Small intestine (tissue), 7 donors: ENCODE measurements at regions not wholly inside any gene's neighbourhood (a gene's known extent, or its start where the extent isn't known, plus 50 kb on each side); places are given as distances from the start of the nearest gene placed in this dataset.
"Not testable (repeated sequence)": the region's sequence is repeated elsewhere in the genome, so short reads cannot be mapped to it uniquely, and the experiment has no call there.

ENCODE experiments used
- DNase-seq, 2 donors: peaks; one replicate each; pipeline versions ENCODE4 v3.0.0 to v3.0.0-alpha.2; 2013
- FAIRE-seq: peaks from 2 replicates; lab custom pipeline; 2012; peaks lifted over from hg19 to GRCh38; lab: Jason Lieb, UNC
- H3K27ac ChIP-seq, 3 donors: one replicate each; pipeline ENCODE4 v1.5.1; 2013; ENCODE audit warnings: low read length in 2 of 3, mild to moderate bottlenecking in 2 of 3, control low read depth in 1 of 3, inconsistent platforms in 1 of 3, low read depth in 1 of 3, moderate library complexity in 1 of 3
- H3K27me3 ChIP-seq, 3 donors: one replicate each; pipeline ENCODE4 v1.6.1; 2013; ENCODE audit warnings: low read length in 3 of 3, inconsistent platforms in 1 of 3; ENCODE audit not compliant: control insufficient read depth in 3 of 3, insufficient read depth in 3 of 3
- H3K36me3 ChIP-seq, 3 donors: one replicate each; pipeline ENCODE4 v1.6.1; 2013; ENCODE audit warnings: low read length in 3 of 3, inconsistent platforms in 1 of 3, low read depth in 1 of 3, mild to moderate bottlenecking in 1 of 3, moderate library complexity in 1 of 3; ENCODE audit not compliant: control insufficient read depth in 3 of 3, insufficient read depth in 2 of 3
- H3K4me1 ChIP-seq, 3 donors: one replicate each; pipeline ENCODE4 v1.6.1; 2013; ENCODE audit warnings: low read length in 2 of 3, inconsistent platforms in 1 of 3, low read depth in 1 of 3, mild to moderate bottlenecking in 1 of 3, moderate library complexity in 1 of 3; ENCODE audit not compliant: control insufficient read depth in 3 of 3, insufficient read depth in 2 of 3
- H3K4me3 ChIP-seq, 3 donors: one replicate each; pipeline ENCODE4 v1.5.1; 2013; ENCODE audit warnings: low read length in 3 of 3, control low read depth in 1 of 3, inconsistent platforms in 1 of 3, low read depth in 1 of 3, mild to moderate bottlenecking in 1 of 3, moderate library complexity in 1 of 3
- H3K9me3 ChIP-seq, 2 donors: one replicate each; pipeline ENCODE4 v1.6.1; 2013; ENCODE audit warnings: low read depth in 1 of 2, low read length in 1 of 2; ENCODE audit not compliant: control insufficient read depth in 2 of 2, insufficient read depth in 1 of 2
- WGBS, 3 donors: extraction: QIAGEN DNeasy Blood & Tissue Kit; methylation state at CpG; one replicate each; pipeline ENCODE4 v1.1.7; 2013; 5-methylcytosine and 5-hydroxymethylcytosine counted together
- donor health status: healthy with polysubstance abuse.
- donor health status: control.
- donor health status: control.
- donor health status: Bipolar disorder and iron deficiency.
- donor health status: healthy.

DNA sequence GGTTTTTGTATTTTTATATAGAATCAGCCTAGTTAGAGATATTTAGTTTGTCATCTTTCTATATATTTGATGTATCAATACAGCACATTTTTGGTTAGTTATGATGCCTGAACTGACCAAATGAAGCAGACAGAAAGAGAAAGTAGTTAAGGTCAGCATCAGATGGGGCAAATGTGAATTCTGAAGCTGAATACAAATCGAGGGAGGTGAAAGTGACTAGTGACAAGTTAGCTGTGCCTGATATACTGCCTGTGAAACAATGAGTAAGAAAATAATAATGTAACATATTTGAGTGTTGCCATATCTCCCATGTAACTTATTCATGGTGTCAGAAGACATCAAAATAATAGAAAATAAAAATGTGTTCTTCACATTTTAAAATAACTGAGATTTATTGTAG lies 680.3 kb upstream of the SEMA6D start:
- 22 to 44% (median 38%) methylated on average over 1 of the region's 1 CpG for WGBS, 3 donors
- no peaks in the 10 kb centered on the region for H3K36me3 ChIP-seq
- FAIRE-seq, result no peak
- no peak overlapping the region for H3K27ac ChIP-seq
- H3K4me1 ChIP-seq, result no peaks in the 10 kb centered on the region
- H3K4me3 ChIP-seq, result no peak overlapping the region
- no peaks in the 10 kb centered on the region for H3K27me3 ChIP-seq
- DNase-seq, result no peak
- H3K9me3 ChIP-seq, result no peaks in the 10 kb centered on the region

DNA sequence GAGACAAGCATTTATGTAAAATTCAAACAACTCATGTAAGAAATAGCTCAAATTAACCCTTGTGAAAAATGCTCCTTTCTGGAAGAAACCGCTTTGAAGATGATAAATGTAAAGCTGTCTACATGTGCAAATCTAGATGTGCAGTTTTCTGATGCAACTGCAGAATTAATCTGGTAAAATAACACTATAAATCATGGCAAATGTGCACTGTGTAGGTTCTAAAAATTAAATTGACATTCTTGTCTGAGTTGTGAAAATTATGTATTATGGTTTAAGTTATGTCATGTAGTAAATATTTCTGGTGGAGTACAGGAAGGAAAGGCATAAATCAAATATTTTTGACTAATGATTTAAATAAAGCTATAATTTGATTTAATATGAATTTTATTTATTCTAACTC lies 678.1 kb upstream of the SEMA6D start:
- 78 to 90% (median 89%) methylated on average over 1 of the region's 1 CpG for WGBS, 3 donors
- Histone ChIP-seq H3K9me3 (no peaks in the 10 kb centered on the region), H3K27me3 (no peaks in the 10 kb centered on the region), H3K27ac (no peak overlapping the region), H3K36me3 (no peaks in the 10 kb centered on the region), H3K4me1 (no peaks in the 10 kb centered on the region), H3K4me3 (no peak overlapping the region)
- DNase-seq, result no peak
- no peak for FAIRE-seq

DNA sequence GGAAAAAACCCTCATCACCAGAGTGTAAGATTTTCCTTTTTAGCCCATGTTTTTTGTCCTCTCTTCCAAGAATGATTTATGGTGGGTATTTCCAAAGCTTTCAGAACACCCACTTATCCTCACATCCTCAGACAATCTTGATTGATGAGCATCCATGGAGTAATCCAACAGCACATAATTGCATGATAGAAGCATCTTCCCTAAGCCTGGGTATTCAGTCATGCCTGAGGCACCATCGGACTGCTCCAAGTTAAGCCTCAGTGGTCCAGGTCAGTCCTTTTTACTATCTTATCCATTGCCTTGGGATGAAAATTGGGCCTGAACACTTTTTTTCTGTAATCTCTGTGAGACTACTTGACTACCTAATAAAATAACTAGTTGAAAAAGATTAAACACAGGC lies 676.0 kb upstream of the SEMA6D start:
- Histone ChIP-seq H3K4me1 (no peaks in the 10 kb centered on the region), H3K4me3 (no peak overlapping the region), H3K27ac (no peak overlapping the region), H3K9me3 (no peaks in the 10 kb centered on the region), H3K36me3 (no peaks in the 10 kb centered on the region), H3K27me3 (no peaks in the 10 kb centered on the region)
- no peak for FAIRE-seq
- WGBS, 3 donors, result 57 to 76% (median 71%) methylated on average over 1 of the region's 1 CpG
- DNase-seq, result no peak

GRCh38 chr15:47047981-47048380 lies 669.3 kb upstream of the SEMA6D start:
- H3K27ac ChIP-seq, H3K4me3 ChIP-seq, H3K27me3 ChIP-seq, H3K4me1 ChIP-seq, DNase-seq, H3K9me3 ChIP-seq, H3K36me3 ChIP-seq: not testable (repeated sequence)
- peak; percentile 61 for FAIRE-seq

DNA sequence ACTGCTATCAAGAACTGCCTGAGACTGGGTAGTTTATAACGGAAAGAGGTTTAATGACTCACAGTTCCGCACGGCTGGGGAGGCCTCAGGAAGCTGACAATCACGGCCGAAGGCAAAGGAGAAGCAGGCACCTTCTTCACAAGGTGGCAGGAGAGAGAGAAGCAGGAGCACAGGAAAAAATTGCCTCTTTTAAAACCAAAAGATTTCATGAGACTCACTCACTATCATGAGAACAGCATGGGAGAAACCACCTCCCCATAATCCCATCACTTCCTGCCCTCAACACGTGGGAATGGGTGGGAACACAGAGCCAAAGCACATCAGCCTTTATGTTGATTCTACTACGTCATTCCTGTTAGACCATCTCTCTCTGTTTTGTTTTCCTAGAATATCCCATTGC lies 650.9 kb upstream of the SEMA6D start:
- Histone ChIP-seq H3K27ac (no peak overlapping the region), H3K36me3 (no peaks in the 10 kb centered on the region), H3K9me3 (no peaks in the 10 kb centered on the region), H3K4me1 (no peaks in the 10 kb centered on the region), H3K4me3 (no peak overlapping the region), H3K27me3 (no peaks in the 10 kb centered on the region)
- FAIRE-seq (no peak), DNase-seq (no peak)
- 74 to 77% (median 76%) methylated on average over 7 of the region's 7 CpGs for WGBS, 3 donors

- not testable (repeated sequence) for H3K4me3 ChIP-seq, H3K27me3 ChIP-seq, H3K4me1 ChIP-seq, H3K36me3 ChIP-seq, H3K9me3 ChIP-seq, FAIRE-seq, DNase-seq, H3K27ac ChIP-seq
- WGBS, 3 donors, result 38 to 43% (median 41%) methylated on average over 4 of the region's 4 CpGs
Measured at GRCh38 chr15:47077846-47078245, 639.5 kb upstream of the SEMA6D start.

GRCh38 chr15:47095833-47096232 lies 621.5 kb upstream of the SEMA6D start:
- no peak for FAIRE-seq
- no peaks in the 10 kb centered on the region for H3K36me3 ChIP-seq

DNA sequence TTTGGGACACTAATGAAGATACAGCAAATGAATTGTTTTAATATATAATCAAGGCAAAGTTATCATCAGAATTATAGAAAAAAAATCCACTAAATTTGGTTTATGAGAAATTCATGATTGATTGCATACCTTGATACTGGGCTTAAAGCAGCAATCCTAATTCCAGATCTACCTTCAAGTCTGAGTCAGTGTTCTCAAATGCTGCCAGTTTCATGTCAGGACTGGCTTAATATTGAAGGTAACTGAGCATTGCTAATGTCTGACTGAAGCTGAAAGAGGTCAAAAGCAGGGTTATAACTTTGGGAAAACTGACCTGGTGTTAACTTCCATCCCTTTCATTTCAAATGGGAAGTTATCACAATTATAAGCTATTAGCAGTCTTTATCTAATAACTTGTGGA lies 618.8 kb upstream of the SEMA6D start:
- H3K4me1 ChIP-seq, H3K27ac ChIP-seq, H3K4me3 ChIP-seq, H3K27me3 ChIP-seq, FAIRE-seq, DNase-seq, H3K9me3 ChIP-seq, H3K36me3 ChIP-seq: not testable (repeated sequence)

More at GRCh38 chr15:47095833-47096232, 621.5 kb upstream of the SEMA6D start:
- H3K9me3 ChIP-seq, result no peaks in the 10 kb centered on the region
- H3K4me1 ChIP-seq, result no peaks in the 10 kb centered on the region
- H3K27ac ChIP-seq, result no peak overlapping the region
- WGBS, 3 donors, result 55 to 65% (median 57%) methylated on average over 2 of the region's 2 CpGs
- H3K4me3 ChIP-seq, result no peak overlapping the region
- H3K27me3 ChIP-seq, result no peaks in the 10 kb centered on the region
- DNase-seq, result no peak

GRCh38 chr15:47099801-47100200 lies 617.5 kb upstream of the SEMA6D start:
- not testable (repeated sequence) for H3K27me3 ChIP-seq, DNase-seq, H3K9me3 ChIP-seq, H3K27ac ChIP-seq, H3K4me3 ChIP-seq, H3K4me1 ChIP-seq, FAIRE-seq, H3K36me3 ChIP-seq
- 55 to 71% (median 60%) methylated on average over 6 of the region's 6 CpGs for WGBS, 3 donors
